Bronchial epithelial cell (primary cell): ENCODE measurements at regions not wholly inside any gene's neighbourhood (a gene's known extent, or its start where the extent isn't known, plus 50 kb on each side); places are given as distances from the start of the nearest gene placed in this dataset.

Experiments used
- DNase-seq: peaks from one replicate; pipeline ENCODE4 v3.0.0-alpha.2; 2010; ENCODE audit warnings: low read depth
- FAIRE-seq: peaks from 2 replicates; lab custom pipeline; 2011; peaks lifted over from hg19 to GRCh38; lab: Jason Lieb, UNC
- H3K27me3 ChIP-seq: 2 replicates; pipeline ENCODE4 v1.5.1; 2011; ENCODE audit warnings: low read length; ENCODE audit not compliant: control insufficient read depth, insufficient read depth
- H3K36me3 ChIP-seq: 2 replicates; pipeline ENCODE4 v1.5.1; 2011; ENCODE audit warnings: low read length; ENCODE audit not compliant: control insufficient read depth, insufficient read depth
- H3K4me3 ChIP-seq: 2 replicates; pipeline ENCODE4 v1.5.1; 2011; ENCODE audit warnings: mild to moderate bottlenecking, low read depth, low read length, control low read depth
- CTCF ChIP-seq: IDR thresholded peaks from 2 replicates; pipeline ENCODE4 v1.5.1; 2011; ENCODE audit warnings: mild to moderate bottlenecking, moderate library complexity, low read length, control low read depth, inconsistent platforms; ENCODE audit not compliant: insufficient read depth, severe bottlenecking

- Histone ChIP-seq H3K4me3 (no peak overlapping the region), H3K36me3 (no peaks in the 10 kb centered on the region), H3K27me3 (no peaks in the 10 kb centered on the region)
- DNase-seq (no peak), FAIRE-seq (no peak)
- TF ChIP-seq CTCF: no peak
Observed at GRCh38 chr5:56310711-56311204, 77.6 kb upstream of the ANKRD55 start.

GRCh38 chr5:56309262-56309826 lies 76.2 kb upstream of the ANKRD55 start:
- H3K4me3 ChIP-seq: no peak overlapping the region
- peak; percentile 79 for FAIRE-seq
- H3K27me3 ChIP-seq: no peaks in the 10 kb centered on the region
- no peak for TF ChIP-seq CTCF
- no peaks in the 10 kb centered on the region for H3K36me3 ChIP-seq
- no peak for DNase-seq

- no peaks in the 10 kb centered on the region for H3K36me3 ChIP-seq
- no peaks in the 10 kb centered on the region for H3K27me3 ChIP-seq
- H3K4me3 ChIP-seq: no peak overlapping the region
- FAIRE-seq (no peak), DNase-seq (no peak)
- TF ChIP-seq CTCF: no peak
Observed at GRCh38 chr5:56307714-56308333, 74.7 kb upstream of the ANKRD55 start.

- no peak for TF ChIP-seq CTCF
- Histone ChIP-seq H3K27me3 (no peaks in the 10 kb centered on the region), H3K36me3 (no peaks in the 10 kb centered on the region), H3K4me3 (no peak overlapping the region)
- DNase-seq (no peak), FAIRE-seq (no peak)
Observed at GRCh38 chr5:56306433-56307150, 73.5 kb upstream of the ANKRD55 start.

GRCh38 chr5:56305001-56305950 lies 72.1 kb upstream of the ANKRD55 start:
- DNase-seq (no peak), FAIRE-seq (no peak)
- Histone ChIP-seq H3K4me3 (no peak overlapping the region), H3K36me3 (no peaks in the 10 kb centered on the region), H3K27me3 (no peaks in the 10 kb centered on the region)
- no peak for TF ChIP-seq CTCF
